H1 (cell line): ENCODE measurements at regions not wholly inside any gene's neighbourhood (a gene's known extent, or its start where the extent isn't known, plus 50 kb on each side); places are given as distances from the start of the nearest gene placed in this dataset.

ENCODE experiments used
- CREB1 ChIP-seq: IDR thresholded peaks from 2 replicates; pipeline ENCODE4 v1.6.1; 2012; ENCODE audit warnings: inconsistent platforms
- EZH2 ChIP-seq: fragments of 200-600 bp; sonication (generic); IDR thresholded peaks from 2 replicates; pipeline ENCODE4 v1.7.1; 2012; ENCODE audit warnings: low read depth, mild to moderate bottlenecking, moderate library complexity, low read length, inconsistent platforms; ENCODE audit not compliant: severe bottlenecking
- HDAC2 ChIP-seq, 2 experiments: fragments of 300-600 bp in 1 of 2; sonication (generic) in 1 of 2; IDR thresholded peaks; 2 replicates each; pipeline ENCODE4 v1.6.1; 2011 to 2012; ENCODE audit warnings: low read depth in 2 of 2, low read length in 2 of 2, mild to moderate bottlenecking in 2 of 2, moderate library complexity in 2 of 2, borderline replicate concordance in 1 of 2, inconsistent platforms in 1 of 2
- HDAC6 ChIP-seq: IDR thresholded peaks from one replicate; pipeline ENCODE4 v1.7.1; 2012; ENCODE audit warnings: low read depth, mild to moderate bottlenecking, inconsistent platforms, low read length, moderate library complexity
- NRF1 ChIP-seq: IDR thresholded peaks from 2 replicates; pipeline ENCODE4 v1.6.1; 2011; ENCODE audit warnings: mild to moderate bottlenecking, low read depth, low read length, improper control_type of control experiment
- POLR2AphosphoS5 ChIP-seq: IDR thresholded peaks from 2 replicates; pipeline ENCODE4 v1.6.1; 2011; ENCODE audit warnings: low read depth, low read length
- SUZ12 ChIP-seq: fragments of 200-600 bp; sonication (generic); IDR thresholded peaks from 2 replicates; pipeline ENCODE4 v1.6.1; 2012; ENCODE audit warnings: mild to moderate bottlenecking, inconsistent platforms, low read length, moderate library complexity, mixed read lengths
- YY1 ChIP-seq: IDR thresholded peaks from 2 replicates; pipeline ENCODE4 v1.6.1; 2011; ENCODE audit warnings: low read depth, mild to moderate bottlenecking, low read length
- TF ChIP-seq, protein P1 (sequence below), 3 experiments: IDR thresholded peaks; 1 replicate in 2 of 3; 2 replicates in 1 of 3; pipeline versions ENCODE4 v1.5.1 to v1.6.1; 2011; ENCODE audit warnings: low read length in 3 of 3, mild to moderate bottlenecking in 3 of 3, inconsistent platforms in 2 of 3, low read depth in 1 of 3, moderate library complexity in 1 of 3; ENCODE audit not compliant: insufficient read depth in 1 of 3; ENCODE audit errors: control extremely low read depth in 1 of 3
- TF ChIP-seq, protein P2 (sequence below): fragments of 300-600 bp; sonication (generic); IDR thresholded peaks from 2 replicates; pipeline ENCODE4 v1.7.1; 2012; ENCODE audit warnings: low read length, moderate library complexity, mild to moderate bottlenecking, inconsistent platforms; ENCODE audit not compliant: insufficient replicate concordance

DNA sequence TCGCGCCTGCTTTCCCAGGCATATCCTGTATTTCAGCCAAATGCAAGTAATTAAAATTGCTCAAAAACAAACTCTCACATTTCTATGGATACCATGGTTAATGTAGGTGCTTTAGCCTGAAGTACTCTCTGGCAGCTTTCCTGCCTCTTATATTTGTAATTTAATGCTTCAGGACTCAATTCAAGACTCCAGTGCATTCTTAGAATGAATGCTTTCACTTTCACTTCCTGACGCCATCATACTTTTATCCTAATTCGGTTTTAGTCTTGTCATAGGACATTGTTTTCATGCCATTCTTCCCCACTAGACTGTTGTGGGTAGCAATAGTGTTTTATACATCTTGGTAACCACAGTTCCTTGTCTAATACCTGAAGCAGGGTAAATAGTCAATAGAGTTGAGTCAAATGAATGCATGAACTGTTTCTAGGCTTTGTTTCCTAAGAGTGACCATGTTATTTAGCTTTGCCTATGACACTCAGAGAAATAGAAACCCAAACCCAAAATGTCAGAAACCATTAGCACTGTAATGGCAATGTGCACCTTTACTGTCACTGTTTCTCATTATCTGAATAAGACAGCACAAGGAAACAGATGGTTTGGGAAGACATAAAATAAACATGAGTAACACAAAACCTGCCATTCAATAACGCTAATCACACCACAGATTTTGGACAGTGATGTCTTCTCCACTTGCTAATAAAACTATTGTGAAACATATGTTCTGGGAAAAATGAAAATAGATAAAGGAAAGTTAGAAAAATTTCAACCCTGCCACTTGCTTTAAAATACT, 705.5 kb downstream of the CDH11 start:
- no peak for TF ChIP-seq NRF1
- no peak for TF ChIP-seq EZH2
- TF ChIP-seq POLR2AphosphoS5, result no peak
- TF ChIP-seq CREB1, result no peak
- TF ChIP-seq HDAC6, result no peak
- TF ChIP-seq, protein P1, sequence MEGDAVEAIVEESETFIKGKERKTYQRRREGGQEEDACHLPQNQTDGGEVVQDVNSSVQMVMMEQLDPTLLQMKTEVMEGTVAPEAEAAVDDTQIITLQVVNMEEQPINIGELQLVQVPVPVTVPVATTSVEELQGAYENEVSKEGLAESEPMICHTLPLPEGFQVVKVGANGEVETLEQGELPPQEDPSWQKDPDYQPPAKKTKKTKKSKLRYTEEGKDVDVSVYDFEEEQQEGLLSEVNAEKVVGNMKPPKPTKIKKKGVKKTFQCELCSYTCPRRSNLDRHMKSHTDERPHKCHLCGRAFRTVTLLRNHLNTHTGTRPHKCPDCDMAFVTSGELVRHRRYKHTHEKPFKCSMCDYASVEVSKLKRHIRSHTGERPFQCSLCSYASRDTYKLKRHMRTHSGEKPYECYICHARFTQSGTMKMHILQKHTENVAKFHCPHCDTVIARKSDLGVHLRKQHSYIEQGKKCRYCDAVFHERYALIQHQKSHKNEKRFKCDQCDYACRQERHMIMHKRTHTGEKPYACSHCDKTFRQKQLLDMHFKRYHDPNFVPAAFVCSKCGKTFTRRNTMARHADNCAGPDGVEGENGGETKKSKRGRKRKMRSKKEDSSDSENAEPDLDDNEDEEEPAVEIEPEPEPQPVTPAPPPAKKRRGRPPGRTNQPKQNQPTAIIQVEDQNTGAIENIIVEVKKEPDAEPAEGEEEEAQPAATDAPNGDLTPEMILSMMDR (IDR thresholded peaks at IDR 0.05; ENCODE audit: control extremely low read depth in 1 of 3, insufficient read depth in 1 of 3, low read depth in 1 of 3, low read length in 3 of 3), result no peak
- TF ChIP-seq, protein P2, sequence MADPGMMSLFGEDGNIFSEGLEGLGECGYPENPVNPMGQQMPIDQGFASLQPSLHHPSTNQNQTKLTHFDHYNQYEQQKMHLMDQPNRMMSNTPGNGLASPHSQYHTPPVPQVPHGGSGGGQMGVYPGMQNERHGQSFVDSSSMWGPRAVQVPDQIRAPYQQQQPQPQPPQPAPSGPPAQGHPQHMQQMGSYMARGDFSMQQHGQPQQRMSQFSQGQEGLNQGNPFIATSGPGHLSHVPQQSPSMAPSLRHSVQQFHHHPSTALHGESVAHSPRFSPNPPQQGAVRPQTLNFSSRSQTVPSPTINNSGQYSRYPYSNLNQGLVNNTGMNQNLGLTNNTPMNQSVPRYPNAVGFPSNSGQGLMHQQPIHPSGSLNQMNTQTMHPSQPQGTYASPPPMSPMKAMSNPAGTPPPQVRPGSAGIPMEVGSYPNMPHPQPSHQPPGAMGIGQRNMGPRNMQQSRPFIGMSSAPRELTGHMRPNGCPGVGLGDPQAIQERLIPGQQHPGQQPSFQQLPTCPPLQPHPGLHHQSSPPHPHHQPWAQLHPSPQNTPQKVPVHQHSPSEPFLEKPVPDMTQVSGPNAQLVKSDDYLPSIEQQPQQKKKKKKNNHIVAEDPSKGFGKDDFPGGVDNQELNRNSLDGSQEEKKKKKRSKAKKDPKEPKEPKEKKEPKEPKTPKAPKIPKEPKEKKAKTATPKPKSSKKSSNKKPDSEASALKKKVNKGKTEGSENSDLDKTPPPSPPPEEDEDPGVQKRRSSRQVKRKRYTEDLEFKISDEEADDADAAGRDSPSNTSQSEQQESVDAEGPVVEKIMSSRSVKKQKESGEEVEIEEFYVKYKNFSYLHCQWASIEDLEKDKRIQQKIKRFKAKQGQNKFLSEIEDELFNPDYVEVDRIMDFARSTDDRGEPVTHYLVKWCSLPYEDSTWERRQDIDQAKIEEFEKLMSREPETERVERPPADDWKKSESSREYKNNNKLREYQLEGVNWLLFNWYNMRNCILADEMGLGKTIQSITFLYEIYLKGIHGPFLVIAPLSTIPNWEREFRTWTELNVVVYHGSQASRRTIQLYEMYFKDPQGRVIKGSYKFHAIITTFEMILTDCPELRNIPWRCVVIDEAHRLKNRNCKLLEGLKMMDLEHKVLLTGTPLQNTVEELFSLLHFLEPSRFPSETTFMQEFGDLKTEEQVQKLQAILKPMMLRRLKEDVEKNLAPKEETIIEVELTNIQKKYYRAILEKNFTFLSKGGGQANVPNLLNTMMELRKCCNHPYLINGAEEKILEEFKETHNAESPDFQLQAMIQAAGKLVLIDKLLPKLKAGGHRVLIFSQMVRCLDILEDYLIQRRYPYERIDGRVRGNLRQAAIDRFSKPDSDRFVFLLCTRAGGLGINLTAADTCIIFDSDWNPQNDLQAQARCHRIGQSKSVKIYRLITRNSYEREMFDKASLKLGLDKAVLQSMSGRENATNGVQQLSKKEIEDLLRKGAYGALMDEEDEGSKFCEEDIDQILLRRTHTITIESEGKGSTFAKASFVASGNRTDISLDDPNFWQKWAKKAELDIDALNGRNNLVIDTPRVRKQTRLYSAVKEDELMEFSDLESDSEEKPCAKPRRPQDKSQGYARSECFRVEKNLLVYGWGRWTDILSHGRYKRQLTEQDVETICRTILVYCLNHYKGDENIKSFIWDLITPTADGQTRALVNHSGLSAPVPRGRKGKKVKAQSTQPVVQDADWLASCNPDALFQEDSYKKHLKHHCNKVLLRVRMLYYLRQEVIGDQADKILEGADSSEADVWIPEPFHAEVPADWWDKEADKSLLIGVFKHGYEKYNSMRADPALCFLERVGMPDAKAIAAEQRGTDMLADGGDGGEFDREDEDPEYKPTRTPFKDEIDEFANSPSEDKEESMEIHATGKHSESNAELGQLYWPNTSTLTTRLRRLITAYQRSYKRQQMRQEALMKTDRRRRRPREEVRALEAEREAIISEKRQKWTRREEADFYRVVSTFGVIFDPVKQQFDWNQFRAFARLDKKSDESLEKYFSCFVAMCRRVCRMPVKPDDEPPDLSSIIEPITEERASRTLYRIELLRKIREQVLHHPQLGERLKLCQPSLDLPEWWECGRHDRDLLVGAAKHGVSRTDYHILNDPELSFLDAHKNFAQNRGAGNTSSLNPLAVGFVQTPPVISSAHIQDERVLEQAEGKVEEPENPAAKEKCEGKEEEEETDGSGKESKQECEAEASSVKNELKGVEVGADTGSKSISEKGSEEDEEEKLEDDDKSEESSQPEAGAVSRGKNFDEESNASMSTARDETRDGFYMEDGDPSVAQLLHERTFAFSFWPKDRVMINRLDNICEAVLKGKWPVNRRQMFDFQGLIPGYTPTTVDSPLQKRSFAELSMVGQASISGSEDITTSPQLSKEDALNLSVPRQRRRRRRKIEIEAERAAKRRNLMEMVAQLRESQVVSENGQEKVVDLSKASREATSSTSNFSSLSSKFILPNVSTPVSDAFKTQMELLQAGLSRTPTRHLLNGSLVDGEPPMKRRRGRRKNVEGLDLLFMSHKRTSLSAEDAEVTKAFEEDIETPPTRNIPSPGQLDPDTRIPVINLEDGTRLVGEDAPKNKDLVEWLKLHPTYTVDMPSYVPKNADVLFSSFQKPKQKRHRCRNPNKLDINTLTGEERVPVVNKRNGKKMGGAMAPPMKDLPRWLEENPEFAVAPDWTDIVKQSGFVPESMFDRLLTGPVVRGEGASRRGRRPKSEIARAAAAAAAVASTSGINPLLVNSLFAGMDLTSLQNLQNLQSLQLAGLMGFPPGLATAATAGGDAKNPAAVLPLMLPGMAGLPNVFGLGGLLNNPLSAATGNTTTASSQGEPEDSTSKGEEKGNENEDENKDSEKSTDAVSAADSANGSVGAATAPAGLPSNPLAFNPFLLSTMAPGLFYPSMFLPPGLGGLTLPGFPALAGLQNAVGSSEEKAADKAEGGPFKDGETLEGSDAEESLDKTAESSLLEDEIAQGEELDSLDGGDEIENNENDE, result no peak
- no peak for TF ChIP-seq HDAC2 (IDR thresholded peaks at IDR 0.05; ENCODE audit: borderline replicate concordance in 1 of 2, low read depth in 2 of 2, low read length in 2 of 2)
- TF ChIP-seq YY1, result no peak
- no peak for TF ChIP-seq SUZ12
